T47D (cell line): ENCODE measurements at regions not wholly inside any gene's neighbourhood (a gene's known extent, or its start where the extent isn't known, plus 50 kb on each side); places are given as distances from the start of the nearest gene placed in this dataset.

ENCODE experiments used
- DNase-seq, 2 experiments: peaks; one replicate each; pipeline versions ENCODE4 v3.0.0 to v3.0.0-alpha.2; 2011 to 2012; ENCODE audit warnings: low read depth in 1 of 2, low spot score in 1 of 2
- JUND ChIP-seq: IDR thresholded peaks from 2 replicates; pipeline ENCODE4 v1.6.1; 2012; ENCODE audit warnings: low read depth
- in situ Hi-C: cut with HindIII; loops from 2 replicates; pipeline ENCODE4 v1.10.0; 2016; ENCODE audit warnings: low sequenced_read_pairs, low pct_unique_long_range_greater_than_20kb

DNA sequence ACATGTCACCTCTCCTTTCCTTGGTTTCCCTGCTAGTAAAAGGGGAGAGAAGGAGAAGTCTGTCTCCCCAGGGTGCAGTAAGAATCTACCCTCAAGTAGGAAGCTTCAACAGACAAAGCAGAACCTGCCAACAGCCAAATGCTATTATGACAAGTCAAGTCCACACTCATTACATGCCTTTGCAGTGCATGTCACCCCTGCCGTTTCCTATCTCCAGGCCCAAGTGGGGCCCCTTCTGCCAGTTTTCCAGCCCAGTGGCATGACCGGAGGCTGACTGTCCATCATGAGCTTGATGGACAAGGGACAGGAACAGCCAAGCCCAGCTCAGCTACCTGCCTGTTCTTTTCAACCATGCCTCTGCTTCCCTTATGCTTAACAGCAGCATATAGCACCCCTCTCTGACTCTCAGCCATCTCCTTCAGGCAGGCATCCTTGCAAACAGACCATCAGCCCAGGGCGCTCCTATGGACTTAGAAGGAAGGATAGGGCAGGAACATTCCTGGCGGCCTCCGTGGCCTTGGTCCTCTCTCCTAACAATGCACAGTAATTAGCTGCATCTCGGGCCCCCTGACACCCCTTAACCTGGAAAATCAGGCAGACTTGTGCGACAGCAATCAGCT lies 107.2 kb upstream of the RAD23B start:
- no peak for DNase-seq
- in situ Hi-C loops, result no loop called here
- TF ChIP-seq JUND, result no peak

DNA sequence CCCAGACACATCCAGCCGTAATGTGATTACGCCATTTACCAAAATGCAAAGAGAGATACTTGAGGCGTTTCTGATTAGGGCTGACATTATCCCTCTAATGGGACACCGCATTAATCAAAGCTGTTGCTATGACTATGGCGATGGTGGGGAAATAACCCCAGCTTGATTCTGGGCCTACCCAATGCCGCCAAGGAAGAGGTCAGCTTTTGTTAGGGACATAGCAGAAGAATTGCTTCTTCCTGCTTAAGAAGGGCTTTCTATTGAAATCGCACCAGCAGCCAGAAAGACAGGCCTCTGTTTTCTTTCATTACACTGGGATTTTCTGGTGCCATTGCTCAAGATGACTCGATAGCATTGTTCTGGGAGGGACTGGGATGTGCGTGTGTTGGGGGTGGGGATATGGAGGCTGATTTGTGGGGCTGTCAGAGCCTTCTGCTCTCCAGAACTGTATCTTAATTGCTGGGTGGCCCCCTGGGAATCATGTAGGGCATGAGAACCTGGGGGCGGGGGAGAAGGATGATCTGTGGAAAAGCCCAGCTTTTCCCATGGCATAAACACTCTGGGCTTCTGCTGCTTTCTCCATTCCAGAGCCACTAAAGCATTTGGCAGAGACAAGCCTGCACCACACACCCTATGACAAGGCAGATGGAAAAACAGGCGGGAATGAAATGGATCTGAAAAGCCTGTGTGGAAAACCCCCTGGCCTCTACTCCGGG lies 106.5 kb upstream of the RAD23B start:
- in situ Hi-C loops, result no loop called here
- no peak for DNase-seq
- no peak for TF ChIP-seq JUND

DNA sequence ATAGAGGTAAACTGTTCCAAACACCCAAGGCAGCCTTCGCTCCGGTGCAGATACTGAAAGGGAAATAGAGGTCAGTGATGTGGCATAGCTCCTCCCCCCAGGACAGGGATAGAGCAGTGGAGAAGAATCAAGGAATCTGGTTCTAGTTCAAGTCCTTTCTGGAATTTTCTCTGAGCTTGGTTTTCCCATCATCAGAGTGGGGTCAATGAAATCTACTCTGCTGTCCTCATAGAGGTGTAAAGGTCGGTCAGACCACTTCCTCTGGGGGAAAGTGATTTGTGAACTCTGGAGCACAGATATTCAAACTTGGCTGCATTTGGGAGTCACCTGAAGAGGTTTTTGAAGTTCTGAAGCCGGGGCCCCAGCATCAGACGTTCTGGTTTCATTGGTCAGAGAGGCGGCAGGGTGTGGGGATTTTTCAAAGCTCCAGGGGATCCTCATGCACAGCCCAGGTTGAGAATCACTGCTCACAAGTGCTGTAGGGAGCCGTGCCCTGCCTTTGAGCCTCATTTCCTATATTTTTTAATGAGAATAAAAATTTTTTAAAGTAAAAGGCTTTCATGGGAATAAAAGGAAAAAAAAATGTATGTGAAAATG lies 105.7 kb upstream of the RAD23B start:
- TF ChIP-seq JUND, result no peak
- in situ Hi-C loops, result no loop called here
- no peak for DNase-seq

DNA sequence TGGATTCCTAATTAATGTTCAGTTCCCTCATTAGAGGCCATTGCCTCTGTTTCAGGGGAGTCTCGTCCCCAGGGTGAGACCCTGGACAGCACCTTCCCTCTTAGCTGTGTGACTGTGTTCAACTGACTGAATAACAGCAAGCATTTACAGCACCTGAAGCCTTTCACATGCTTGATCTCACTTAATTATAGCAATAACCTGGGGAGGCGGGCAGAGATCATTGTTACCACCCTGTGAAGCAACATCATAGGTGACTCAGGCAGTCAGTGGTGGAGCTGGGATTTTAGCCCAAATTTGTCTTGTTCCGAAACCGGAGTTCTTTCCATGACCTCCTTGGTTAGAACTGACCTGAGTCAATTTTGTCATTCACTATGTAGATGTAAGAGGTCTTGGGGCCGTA lies 105.2 kb upstream of the RAD23B start:
- TF ChIP-seq JUND, result no peak
- DNase-seq, result no peak
- in situ Hi-C loops, result no loop called here

DNA sequence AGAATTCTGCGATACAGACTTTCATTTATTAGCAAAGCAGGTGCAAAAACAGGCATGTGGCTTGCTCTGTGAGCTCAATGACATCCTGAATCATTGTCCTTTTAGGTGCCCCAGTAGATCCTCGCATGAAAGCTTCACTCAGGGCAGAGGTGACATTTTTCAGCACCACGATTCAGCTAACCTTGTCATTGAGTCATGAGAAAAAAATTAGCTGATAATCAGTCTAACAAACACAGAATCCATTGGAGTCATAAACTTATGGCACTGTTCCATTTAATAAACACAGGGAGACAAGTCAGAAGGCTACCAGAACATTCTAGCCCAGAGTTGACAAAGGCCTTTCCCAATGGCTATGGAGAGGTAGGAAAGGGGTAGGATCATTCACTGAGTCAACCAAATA lies 104.8 kb upstream of the RAD23B start:
- no peak for TF ChIP-seq JUND
- in situ Hi-C loops, result no loop called here
- DNase-seq, result no peak

DNA sequence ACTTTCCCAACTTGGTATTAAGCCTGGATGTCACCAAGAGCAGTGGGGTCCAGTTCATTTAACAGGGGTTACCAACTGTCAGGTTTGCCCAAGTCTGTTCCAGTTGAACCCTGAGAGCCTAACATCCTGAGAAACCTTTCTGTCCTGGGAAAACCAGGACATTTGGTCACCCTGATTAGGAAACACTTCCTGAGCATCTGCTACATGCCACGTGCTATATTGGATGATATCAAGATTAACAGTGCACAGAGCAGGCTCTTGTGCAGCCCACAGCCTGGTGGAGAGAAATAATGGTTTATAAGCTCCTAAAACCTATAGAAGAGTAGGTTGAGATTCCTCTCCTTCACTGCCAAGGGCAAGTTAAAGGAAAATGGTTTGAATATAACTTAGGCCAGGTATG lies 102.9 kb upstream of the RAD23B start:
- in situ Hi-C loops, result no loop called here
- no peak for DNase-seq
- TF ChIP-seq JUND, result no peak

DNA sequence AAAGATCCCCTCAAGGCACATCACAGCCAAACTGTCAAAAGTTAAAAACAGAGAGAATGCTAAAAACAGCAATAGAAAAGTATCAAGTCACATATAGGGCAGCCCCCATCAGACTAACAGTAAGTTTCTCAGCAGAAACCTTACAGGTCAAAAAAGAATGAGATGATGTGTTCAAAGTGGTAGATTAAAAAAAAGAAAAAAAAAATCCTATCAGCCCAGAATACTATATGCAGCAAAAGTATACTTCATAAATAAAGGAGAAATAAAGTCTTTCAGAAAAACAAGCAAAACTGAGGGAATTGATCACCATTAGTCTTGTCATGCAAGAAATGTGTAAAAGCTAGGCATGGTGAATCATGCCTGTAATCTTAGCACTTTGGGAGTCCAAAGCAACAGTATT lies 99.9 kb upstream of the RAD23B start:
- in situ Hi-C loops, result no loop called here
- TF ChIP-seq JUND, result no peak
- DNase-seq, result no peak

DNA sequence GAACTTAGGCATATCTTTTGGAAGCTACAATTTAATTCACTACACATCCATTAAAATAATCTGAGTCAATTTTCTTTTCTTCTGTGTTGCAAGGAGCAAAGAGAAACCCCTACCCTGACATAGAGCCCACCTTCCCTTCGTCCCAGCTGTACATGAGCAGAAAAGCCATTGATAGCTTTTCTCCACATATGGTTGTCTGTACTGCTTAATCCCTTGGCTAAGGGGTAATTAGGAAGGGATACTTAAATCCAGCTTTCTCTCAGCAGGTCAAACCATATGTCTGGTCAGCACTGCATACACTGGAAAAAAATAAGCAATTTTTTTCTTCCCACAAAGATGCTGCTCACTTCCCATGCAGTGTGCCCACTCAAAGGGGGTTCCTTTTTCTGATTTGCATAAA lies 94.7 kb upstream of the RAD23B start:
- no peak for TF ChIP-seq JUND
- in situ Hi-C loops, result no loop called here
- DNase-seq, result no peak

DNA sequence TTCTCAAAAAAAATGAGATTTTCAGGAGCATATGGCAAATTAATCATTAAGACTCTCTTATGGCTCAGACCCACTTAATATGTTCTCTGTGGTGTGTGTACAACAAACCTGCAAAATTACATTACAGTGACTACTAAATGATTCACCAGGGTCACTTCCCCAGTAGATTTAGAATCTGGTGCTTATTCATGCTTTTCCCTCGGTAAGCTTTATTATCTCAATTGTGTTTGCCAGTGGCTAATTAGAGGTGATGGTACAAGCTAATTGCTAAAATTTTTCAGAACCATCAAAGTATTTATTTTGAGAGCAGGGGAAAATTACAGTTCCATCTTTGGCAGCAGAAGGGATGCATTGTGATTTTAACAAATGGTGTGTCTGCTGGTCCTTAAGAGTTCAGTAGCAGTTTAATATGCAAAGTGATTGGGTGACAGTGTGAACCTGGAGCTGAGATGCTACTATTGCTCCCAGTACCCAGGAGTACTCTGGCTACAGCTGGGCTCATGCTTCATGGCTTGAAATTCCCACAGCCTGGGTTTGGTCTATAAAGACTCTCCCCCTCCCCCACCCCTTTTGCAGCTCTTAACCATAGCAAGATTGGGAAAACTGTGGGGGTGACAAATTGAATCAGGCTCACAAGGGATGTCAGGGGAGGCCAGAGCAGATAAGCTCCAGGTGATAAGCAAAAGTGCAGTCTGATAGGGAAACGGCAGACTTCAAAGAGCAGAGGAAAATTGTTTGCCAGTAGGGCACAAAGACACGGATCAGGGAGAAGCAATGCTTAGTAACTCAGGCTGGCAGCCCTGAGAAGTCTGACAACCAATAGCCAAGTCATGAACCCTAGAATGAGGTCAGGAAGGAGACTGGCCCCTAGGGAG lies 92.8 kb upstream of the RAD23B start:
- DNase-seq, result no peak
- in situ Hi-C loops, result no loop called here
- TF ChIP-seq JUND, result no peak

DNA sequence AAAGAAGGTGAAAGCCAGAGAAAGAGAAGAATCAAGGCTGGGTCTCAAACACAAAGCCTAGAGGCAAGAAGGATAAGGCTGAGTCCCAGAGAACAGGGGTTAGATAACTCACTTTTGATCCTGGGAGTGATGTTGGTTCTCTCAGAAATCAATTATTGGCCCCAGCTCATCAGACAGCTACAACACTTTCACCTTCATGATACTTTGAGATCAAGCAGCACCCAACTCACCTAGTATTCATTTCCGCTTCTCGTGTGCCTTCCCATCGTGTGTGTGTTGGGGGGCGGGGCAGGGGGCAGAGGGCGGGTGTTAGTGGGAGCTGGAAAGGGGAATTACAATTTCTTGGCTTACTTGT lies 92.2 kb upstream of the RAD23B start:
- in situ Hi-C loops, result no loop called here
- DNase-seq, result no peak
- TF ChIP-seq JUND, result no peak

DNA sequence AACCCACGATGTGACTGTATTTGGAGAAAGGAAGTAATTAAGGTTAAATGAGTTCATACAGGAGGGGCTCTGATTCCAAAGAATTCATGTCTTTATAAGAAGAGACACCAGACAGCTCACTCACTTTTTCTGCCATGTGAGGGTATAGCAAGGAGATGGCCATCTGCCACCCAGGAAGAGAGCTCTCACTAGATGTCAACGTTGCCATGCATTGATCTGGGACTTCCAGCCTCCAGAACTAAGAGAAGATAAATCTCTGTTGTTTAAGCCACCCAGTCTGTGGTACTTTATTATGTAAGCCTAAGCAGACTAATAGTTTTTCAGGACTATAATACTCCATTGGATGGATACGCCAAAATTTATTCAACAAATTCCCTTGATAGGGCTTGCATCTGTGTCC lies 89.8 kb upstream of the RAD23B start:
- no peak for TF ChIP-seq JUND
- in situ Hi-C loops, result no loop called here
- no peak for DNase-seq

DNA sequence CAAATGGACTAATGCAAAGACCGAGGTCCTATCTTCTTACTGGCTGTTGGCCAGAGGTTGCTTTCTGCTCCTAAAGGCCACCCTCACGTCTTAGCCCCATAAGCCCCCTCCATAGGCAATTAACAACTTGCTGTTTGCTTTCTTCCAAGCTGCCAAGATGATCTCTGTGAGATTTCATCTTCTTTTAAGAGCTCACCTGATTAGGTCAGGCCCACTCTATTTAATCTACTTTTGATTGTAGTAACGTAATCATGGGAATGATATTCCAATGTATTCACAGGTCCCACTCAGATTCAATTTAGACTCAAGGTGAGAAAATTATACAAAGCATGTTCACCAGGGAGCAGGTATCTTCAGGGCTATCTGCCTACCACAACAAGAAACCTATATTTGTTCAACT lies 84.4 kb upstream of the RAD23B start:
- DNase-seq, result no peak
- in situ Hi-C loops, result no loop called here
- TF ChIP-seq JUND, result no peak

DNA sequence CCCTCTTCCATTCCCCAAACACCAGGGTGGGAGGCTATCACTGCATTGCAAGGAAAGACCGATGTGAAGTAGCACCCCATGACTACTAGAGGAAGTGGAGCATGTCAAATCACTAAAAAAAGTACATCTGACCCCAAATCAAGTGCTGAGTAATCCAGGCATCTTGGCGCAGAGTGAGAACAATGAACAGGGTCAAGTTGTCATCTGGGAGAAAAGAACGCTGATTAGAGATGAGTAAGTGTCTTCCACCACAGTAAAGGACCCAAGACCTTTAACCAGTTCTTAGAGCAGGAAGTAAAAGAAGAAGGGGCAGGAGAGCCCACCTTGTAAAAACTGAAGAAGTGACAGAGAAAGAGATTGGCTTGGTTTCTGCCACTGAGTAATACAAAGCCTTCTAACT lies 75.0 kb upstream of the RAD23B start:
- DNase-seq, result no peak
- TF ChIP-seq JUND, result no peak
- in situ Hi-C loops, result no loop called here
